DND-41 (cell line): ENCODE measurements at regions not wholly inside any gene's neighbourhood (a gene's known extent, or its start where the extent isn't known, plus 50 kb on each side); places are given as distances from the start of the nearest gene placed in this dataset.

Source experiments
- CTCF ChIP-seq: IDR thresholded peaks from 2 replicates; pipeline ENCODE4 v1.5.1; 2012; ENCODE audit warnings: borderline replicate concordance, low read length, moderate library complexity, mild to moderate bottlenecking; ENCODE audit not compliant: poor library complexity, severe bottlenecking; ENCODE audit errors: extremely low read depth
- EZH2 ChIP-seq: IDR thresholded peaks from 3 replicates; pipeline ENCODE4 v1.6.1; 2012; ENCODE audit warnings: borderline replicate concordance, low read depth, mild to moderate bottlenecking, moderate library complexity, low read length, inconsistent platforms; ENCODE audit not compliant: severe bottlenecking

DNA sequence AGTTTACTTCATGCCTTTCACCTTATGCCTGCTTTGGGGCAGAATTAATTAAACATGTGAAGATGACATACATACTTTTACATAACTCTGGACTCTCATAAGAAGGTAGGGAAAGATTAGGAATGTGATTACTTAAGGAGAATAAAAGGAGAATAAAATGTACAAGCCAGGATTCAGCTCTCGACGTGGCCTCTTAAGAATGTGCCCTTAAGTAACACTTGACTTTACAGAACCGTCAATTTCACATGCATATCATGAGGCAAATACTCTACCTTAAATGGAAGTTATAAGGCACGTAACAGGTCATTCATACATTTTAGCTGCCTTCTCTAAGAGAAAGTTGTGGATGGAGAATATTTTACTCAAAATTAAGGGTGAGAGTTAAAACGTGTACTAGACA, 263.7 kb upstream of the LMCD1 start:
- TF ChIP-seq CTCF (no peak), EZH2 (no peak)
